ENCODE measurements at regions not wholly inside any gene's neighbourhood (a gene's known extent, or its start where the extent isn't known, plus 50 kb on each side); places are given as distances from the start of the nearest gene placed in this dataset.

GRCh38 chr4:181971411-181971810 lies 271.8 kb upstream of the TENM3 start:
- Histone ChIP-seq H3K27ac (ENCODE audit: low read depth in 1 of 2, low read length in 1 of 2) (no peak overlapping the region), H3K36me3 (ENCODE audit: control insufficient read depth in 4 of 4, insufficient read depth in 4 of 4, low read length in 4 of 4) (no peaks in the 10 kb centered on the region), H3K4me1 (ENCODE audit: control insufficient read depth in 5 of 5, insufficient read depth in 5 of 5, low read length in 5 of 5) (peaks cover 0 to 4% (median 0%) of the 10 kb centered on the region in 5 donors), H3K4me3 (no peak overlapping the region), H3K9ac (ENCODE audit: insufficient read depth in 1 of 2, low read length in 2 of 2) (no peak overlapping the region), H3K9me3 (ENCODE audit: control insufficient read depth in 4 of 4, insufficient read depth in 3 of 4, low read length in 3 of 4) (peaks cover 0 to 8% (median 2%) of the 10 kb centered on the region in 4 donors), H3K27me3 (ENCODE audit: control insufficient read depth in 3 of 3, insufficient read depth in 3 of 3, low read length in 2 of 3) (no peaks in the 10 kb centered on the region)
- DNase-seq (no peak), ATAC-seq (ENCODE audit: insufficient read depth, low FRiP score) (no peak)
- WGBS, 2 donors, result 64 to 70% methylated on average over 4 of the region's 4 CpGs
- TF ChIP-seq CTCF (IDR thresholded peaks at IDR 0.05; ENCODE audit: control extremely low read depth, extremely low read depth), result no peak

- TF ChIP-seq CTCF (IDR thresholded peaks at IDR 0.05; ENCODE audit: control extremely low read depth, extremely low read depth), result no peak
- Histone ChIP-seq H3K27ac (ENCODE audit: low read depth in 1 of 2, low read length in 1 of 2) (no peak overlapping the region), H3K4me1 (ENCODE audit: control insufficient read depth in 5 of 5, insufficient read depth in 5 of 5, low read length in 5 of 5) (peaks cover 0 to 4% (median 0%) of the 10 kb centered on the region in 5 donors), H3K27me3 (ENCODE audit: control insufficient read depth in 3 of 3, insufficient read depth in 3 of 3, low read length in 2 of 3) (no peaks in the 10 kb centered on the region), H3K9ac (ENCODE audit: insufficient read depth in 1 of 2, low read length in 2 of 2) (no peak overlapping the region), H3K4me3 (no peak overlapping the region), H3K36me3 (ENCODE audit: control insufficient read depth in 4 of 4, insufficient read depth in 4 of 4, low read length in 4 of 4) (no peaks in the 10 kb centered on the region), H3K9me3 (ENCODE audit: control insufficient read depth in 4 of 4, insufficient read depth in 3 of 4, low read length in 3 of 4) (peaks cover 0 to 8% (median 2%) of the 10 kb centered on the region in 4 donors)
- WGBS, 2 donors, result 76 to 84% methylated on average over 3 of the region's 3 CpGs
- ATAC-seq (ENCODE audit: insufficient read depth, low FRiP score) (no peak), DNase-seq (no peak)
Observed at GRCh38 chr4:181971973-181972372, 271.2 kb upstream of the TENM3 start.

GRCh38 chr4:181976764-181977163 lies 266.4 kb upstream of the TENM3 start:
- Histone ChIP-seq H3K4me3 (no peak overlapping the region), H3K9ac (ENCODE audit: insufficient read depth in 1 of 2, low read length in 2 of 2) (no peak overlapping the region), H3K36me3 (ENCODE audit: control insufficient read depth in 4 of 4, insufficient read depth in 4 of 4, low read length in 4 of 4) (no peaks in the 10 kb centered on the region), H3K9me3 (ENCODE audit: control insufficient read depth in 4 of 4, insufficient read depth in 3 of 4, low read length in 3 of 4) (peaks cover 0 to 6% (median 2%) of the 10 kb centered on the region in 4 donors), H3K27ac (ENCODE audit: low read depth in 1 of 2, low read length in 1 of 2) (no peak overlapping the region), H3K4me1 (ENCODE audit: control insufficient read depth in 5 of 5, insufficient read depth in 5 of 5, low read length in 5 of 5) (no peaks in the 10 kb centered on the region), H3K27me3 (ENCODE audit: control insufficient read depth in 3 of 3, insufficient read depth in 3 of 3, low read length in 2 of 3) (no peaks in the 10 kb centered on the region)
- no peak for ATAC-seq (ENCODE audit: insufficient read depth, low FRiP score)
- 88 to 91% methylated on average over 8 of the region's 8 CpGs for WGBS, 2 donors
- TF ChIP-seq CTCF (IDR thresholded peaks at IDR 0.05; ENCODE audit: control extremely low read depth, extremely low read depth), result no peak
- no peak for DNase-seq

- no peak for TF ChIP-seq CTCF (IDR thresholded peaks at IDR 0.05; ENCODE audit: control extremely low read depth, extremely low read depth)
Observed at GRCh38 chr4:181982437-181982836, 260.8 kb upstream of the TENM3 start.

More at GRCh38 chr4:181982437-181982836, 260.8 kb upstream of the TENM3 start:
- Histone ChIP-seq H3K27ac (ENCODE audit: low read depth in 1 of 2, low read length in 1 of 2) (no peak overlapping the region), H3K4me3 (no peak overlapping the region), H3K9ac (ENCODE audit: insufficient read depth in 1 of 2, low read length in 2 of 2) (no peak overlapping the region), H3K27me3 (ENCODE audit: control insufficient read depth in 3 of 3, insufficient read depth in 3 of 3, low read length in 2 of 3) (no peaks in the 10 kb centered on the region), H3K36me3 (ENCODE audit: control insufficient read depth in 4 of 4, insufficient read depth in 4 of 4, low read length in 4 of 4) (no peaks in the 10 kb centered on the region), H3K4me1 (ENCODE audit: control insufficient read depth in 5 of 5, insufficient read depth in 5 of 5, low read length in 5 of 5) (no peaks in the 10 kb centered on the region), H3K9me3 (ENCODE audit: control insufficient read depth in 4 of 4, insufficient read depth in 3 of 4, low read length in 3 of 4) (no peaks in the 10 kb centered on the region)
- no peak for ATAC-seq (ENCODE audit: insufficient read depth, low FRiP score)
- WGBS, 2 donors, result 50 to 71% methylated on average over 2 of the region's 2 CpGs
- peak in 1 of 3 donors; percentile 6 for DNase-seq
